Right lobe of liver (tissue), 6 donors: ENCODE measurements at regions not wholly inside any gene's neighbourhood (a gene's known extent, or its start where the extent isn't known, plus 50 kb on each side); places are given as distances from the start of the nearest gene placed in this dataset.
"Not testable (repeated sequence)": the region's sequence is repeated elsewhere in the genome, so short reads cannot be mapped to it uniquely, and the experiment has no call there.

ENCODE experiments used
- ATAC-seq, 4 donors: fragments of 200-7000 bp; cut with Tn5 transposase; one replicate each; pipeline ENCODE4 v1.9.1; 2020; ENCODE audit warnings: mild to moderate bottlenecking in 4 of 4, moderate library complexity in 4 of 4
- DNase-seq, 3 donors: peaks; one replicate each; pipeline ENCODE4 v3.0.0-alpha.2; 2020
- H3K27ac ChIP-seq, 3 donors: fragments of 200-600 bp; one replicate each; pipeline ENCODE4 v1.8.0; 2022
- H3K27me3 ChIP-seq, 2 donors: fragments of 200-600 bp; one replicate each; pipeline ENCODE4 v1.8.0; 2022
- H3K36me3 ChIP-seq, 4 donors: fragments of 200-600 bp; sonication (generic) in 1 of 4; one replicate each; pipeline versions ENCODE4 v1.5.1 to v1.8.0; 2017 to 2022; ENCODE audit warnings: control low read depth in 1 of 4
- H3K4me1 ChIP-seq, 4 donors: fragments of 200-600 bp; sonication (generic) in 1 of 4; one replicate each; pipeline versions ENCODE4 v1.5.1 to v1.8.0; 2017 to 2022; ENCODE audit warnings: control low read depth in 1 of 4
- H3K4me3 ChIP-seq, 3 donors: fragments of 200-600 bp; one replicate each; pipeline ENCODE4 v1.8.0; 2022
- H3K9me3 ChIP-seq, 4 donors: fragments of 200-600 bp; sonication (generic) in 1 of 4; one replicate each; pipeline versions ENCODE4 v1.5.1 to v1.8.0; 2017 to 2022; ENCODE audit warnings: control low read depth in 1 of 4
- CTCF ChIP-seq, 4 donors: fragments of 200-600 bp in 3 of 4; fragments of 450-650 bp in 1 of 4; IDR thresholded peaks; one replicate each; pipeline versions ENCODE4 v1.5.1 to v1.8.0; 2016 to 2022; ENCODE audit warnings: antibody characterized with exemption in 4 of 4, mild to moderate bottlenecking in 2 of 4
- POLR2A ChIP-seq: fragments of 450-650 bp; IDR thresholded peaks from one replicate; pipeline ENCODE4 v1.6.1; 2017; ENCODE audit warnings: antibody characterized with exemption, mild to moderate bottlenecking
- WGBS: methylation state at CpG from one replicate; pipeline ENCODE4 v1.1.6; 2018; ENCODE audit warnings: low coverage, low lambda C conversion rate; ENCODE audit not compliant: insufficient coverage; ENCODE audit errors: missing lambda C conversion rate; 5-methylcytosine and 5-hydroxymethylcytosine counted together
- intact Hi-C, 2 donors: fragments of 100-400 bp; cut with DNase I; formaldehyde crosslinking; loops; one replicate each; pipeline versions ENCODE4 v1.11.2 to v1.14.1; 2022
- donor health status: DM: no; HTN: yes; CAD: no.
- donor health status: DM: no; HTN: no; CAD: no.
- donor health status: DM: no; HTN: no; CAD: no.
- donor health status: DM: no; HTN: yes; CAD: no.
- donor health status: DM: no; HTN: yes; CAD: no.

GRCh38 chr2:4219101-4219500, 515.7 kb downstream of the DCDC2C start:
- no peaks in the 10 kb centered on the region for H3K27me3 ChIP-seq
- WGBS, result 43% methylated on average over 1 of the region's 1 CpG
- no peak overlapping the region for H3K27ac ChIP-seq
- no peak for TF ChIP-seq POLR2A
- no peak for TF ChIP-seq CTCF (IDR thresholded peaks at IDR 0.05)
- H3K9me3 ChIP-seq, result no peaks in the 10 kb centered on the region
- no peaks in the 10 kb centered on the region for H3K4me1 ChIP-seq
- intact Hi-C loops, result no loop called here
- no peaks in the 10 kb centered on the region for H3K36me3 ChIP-seq
- no peak for DNase-seq
- no peak overlapping the region for H3K4me3 ChIP-seq
- no peak for ATAC-seq

- Histone ChIP-seq H3K9me3 (no peaks in the 10 kb centered on the region), H3K36me3 (no peaks in the 10 kb centered on the region), H3K27me3 (no peaks in the 10 kb centered on the region), H3K27ac (no peak overlapping the region), H3K4me1 (no peaks in the 10 kb centered on the region), H3K4me3 (no peak overlapping the region)
- 31% methylated on average over 1 of the region's 1 CpG for WGBS
- intact Hi-C loops, result no loop called here
- TF ChIP-seq CTCF (IDR thresholded peaks at IDR 0.05), result no peak
- TF ChIP-seq POLR2A, result no peak
- no peak for ATAC-seq
- no peak for DNase-seq
Observed at GRCh38 chr2:4219571-4219970, 516.2 kb downstream of the DCDC2C start.

- Histone ChIP-seq H3K36me3 (no peaks in the 10 kb centered on the region), H3K4me1 (no peaks in the 10 kb centered on the region), H3K9me3 (no peaks in the 10 kb centered on the region), H3K27me3 (no peaks in the 10 kb centered on the region), H3K27ac (no peak overlapping the region), H3K4me3 (no peak overlapping the region)
- 63% methylated on average over 1 of the region's 1 CpG for WGBS
- ATAC-seq, result no peak
- intact Hi-C loops, result no loop called here
- no peak for TF ChIP-seq POLR2A
- no peak for TF ChIP-seq CTCF (IDR thresholded peaks at IDR 0.05)
- no peak for DNase-seq
Observed at GRCh38 chr2:4221434-4221833, 518.1 kb downstream of the DCDC2C start.

GRCh38 chr2:4221845-4222244, 518.5 kb downstream of the DCDC2C start:
- intact Hi-C loops, result no loop called here
- WGBS, result 57% methylated on average over 5 of the region's 6 CpGs
- H3K4me1 ChIP-seq, result no peaks in the 10 kb centered on the region
- no peaks in the 10 kb centered on the region for H3K27me3 ChIP-seq
- H3K36me3 ChIP-seq, result no peaks in the 10 kb centered on the region
- ATAC-seq, result no peak
- H3K4me3 ChIP-seq, result no peak overlapping the region
- DNase-seq, result no peak
- TF ChIP-seq POLR2A (no peak), CTCF (IDR thresholded peaks at IDR 0.05) (no peak)
- no peaks in the 10 kb centered on the region for H3K9me3 ChIP-seq
- H3K27ac ChIP-seq, result no peak overlapping the region

- ATAC-seq, H3K27me3 ChIP-seq, DNase-seq, intact Hi-C loops, H3K9me3 ChIP-seq, H3K4me1 ChIP-seq, H3K4me3 ChIP-seq, H3K36me3 ChIP-seq, H3K27ac ChIP-seq: not testable (repeated sequence)
- 66% methylated on average over 8 of the region's 9 CpGs for WGBS
Observed at GRCh38 chr2:4244422-4244821, 541.0 kb downstream of the DCDC2C start.
